H9 (cell line): ENCODE measurements at regions not wholly inside any gene's neighbourhood (a gene's known extent, or its start where the extent isn't known, plus 50 kb on each side); places are given as distances from the start of the nearest gene placed in this dataset.

Source experiments
- DNase-seq: peaks from one replicate; pipeline ENCODE4 v3.0.0-alpha.2; 2017
- H2AFZ ChIP-seq: one replicate; pipeline ENCODE4 v1.6.1; 2013; ENCODE audit warnings: mild to moderate bottlenecking, low read length, control low read depth, moderate library complexity
- H2AK5ac ChIP-seq: 2 replicates; pipeline ENCODE4 v1.6.1; 2013; ENCODE audit warnings: low read length, control low read depth, mixed read lengths; ENCODE audit not compliant: insufficient read length
- H2BK120ac ChIP-seq: one replicate; pipeline ENCODE4 v1.6.1; 2013; ENCODE audit warnings: low read depth, mild to moderate bottlenecking, low read length, control low read depth, inconsistent platforms; ENCODE audit not compliant: poor library complexity, severe bottlenecking
- H2BK12ac ChIP-seq: 2 replicates; pipeline ENCODE4 v1.6.1; 2013; ENCODE audit warnings: low read length, control low read depth, mixed read lengths, low read depth; ENCODE audit not compliant: insufficient read length
- H2BK15ac ChIP-seq: 2 replicates; pipeline ENCODE4 v1.6.1; 2013; ENCODE audit warnings: low read depth, low read length, control low read depth
- H2BK20ac ChIP-seq: one replicate; pipeline ENCODE4 v1.6.1; 2013; ENCODE audit warnings: low read depth, mild to moderate bottlenecking, low read length, control low read depth, inconsistent platforms; ENCODE audit not compliant: poor library complexity, severe bottlenecking
- H2BK5ac ChIP-seq: 2 replicates; pipeline ENCODE4 v1.6.1; 2013; ENCODE audit warnings: low read length, control low read depth, mixed read lengths; ENCODE audit not compliant: insufficient read length
- H3K14ac ChIP-seq: 2 replicates; pipeline ENCODE4 v1.6.1; 2013; ENCODE audit warnings: low read length, control low read depth; ENCODE audit not compliant: insufficient read depth
- H3K18ac ChIP-seq: 2 replicates; pipeline ENCODE4 v1.6.1; 2013; ENCODE audit warnings: low read depth, mild to moderate bottlenecking, mixed read lengths, low read length, control low read depth; ENCODE audit not compliant: insufficient read length
- H3K23ac ChIP-seq: 2 replicates; pipeline ENCODE4 v1.6.1; 2013; ENCODE audit warnings: low read length, control low read depth, mixed read lengths, low read depth; ENCODE audit not compliant: insufficient read length
- H3K23me2 ChIP-seq: 2 replicates; pipeline ENCODE4 v1.6.1; 2013; ENCODE audit warnings: low read depth, mild to moderate bottlenecking, mixed read lengths, low read length, control low read depth; ENCODE audit not compliant: insufficient read length, poor library complexity, severe bottlenecking
- H3K27ac ChIP-seq: 2 replicates; pipeline ENCODE4 v1.5.1; 2013; ENCODE audit warnings: low read length, control low read depth, mixed read lengths, low read depth; ENCODE audit not compliant: insufficient read length
- H3K27me3 ChIP-seq: 2 replicates; pipeline ENCODE4 v1.6.1; 2013; ENCODE audit warnings: low read length, control low read depth, inconsistent platforms; ENCODE audit not compliant: insufficient read depth
- H3K4ac ChIP-seq: 2 replicates; pipeline ENCODE4 v1.6.1; 2013; ENCODE audit warnings: low read depth, mild to moderate bottlenecking, control low read depth, inconsistent platforms, low read length, moderate library complexity
- H3K4me1 ChIP-seq: 2 replicates; pipeline ENCODE4 v1.6.1; 2013; ENCODE audit warnings: low read length, control low read depth, inconsistent platforms; ENCODE audit not compliant: insufficient read depth
- H3K4me2 ChIP-seq: 2 replicates; pipeline ENCODE4 v1.6.1; 2013; ENCODE audit warnings: low read length, control low read depth, mixed read lengths; ENCODE audit not compliant: insufficient read length, insufficient read depth
- H3K56ac ChIP-seq: 2 replicates; pipeline ENCODE4 v1.6.1; 2013; ENCODE audit warnings: low read depth, mild to moderate bottlenecking, mixed read lengths, low read length, control low read depth; ENCODE audit not compliant: insufficient read length
- H3K79me1 ChIP-seq: 2 replicates; pipeline ENCODE4 v1.6.1; 2013; ENCODE audit warnings: low read depth, mild to moderate bottlenecking, moderate library complexity, low read length, control low read depth, inconsistent platforms; ENCODE audit not compliant: insufficient read depth, poor library complexity, severe bottlenecking
- H3K79me2 ChIP-seq: 2 replicates; pipeline ENCODE4 v1.6.1; 2013; ENCODE audit warnings: low read length, control low read depth, inconsistent platforms; ENCODE audit not compliant: insufficient read depth
- H3K9ac ChIP-seq: 2 replicates; pipeline ENCODE4 v1.6.1; 2013; ENCODE audit warnings: low read length, control low read depth, mixed read lengths; ENCODE audit not compliant: insufficient read length; ENCODE audit errors: extremely low read depth
- H3K9me3 ChIP-seq: one replicate; pipeline ENCODE4 v1.6.1; 2013; ENCODE audit warnings: low read depth, low read length, inconsistent platforms; ENCODE audit not compliant: control insufficient read depth
- H3T11ph ChIP-seq: one replicate; pipeline ENCODE4 v1.6.1; 2013; ENCODE audit warnings: mild to moderate bottlenecking, low read length, control low read depth, inconsistent platforms
- H4K20me1 ChIP-seq: one replicate; pipeline ENCODE4 v1.6.1; 2013; ENCODE audit not compliant: control insufficient read depth, insufficient read length, insufficient read depth
- H4K5ac ChIP-seq: 2 replicates; pipeline ENCODE4 v1.6.1; 2013; ENCODE audit warnings: low read depth, mild to moderate bottlenecking, mixed read lengths, low read length, control low read depth; ENCODE audit not compliant: insufficient read length
- H4K8ac ChIP-seq: replicated peaks from 2 replicates; pipeline ENCODE4 v1.6.1; 2013; ENCODE audit warnings: low read length, control low read depth, mixed read lengths, low read depth; ENCODE audit not compliant: insufficient read length
- H4K91ac ChIP-seq: 2 replicates; pipeline ENCODE4 v1.6.1; 2013; ENCODE audit warnings: low read depth, mild to moderate bottlenecking, moderate library complexity, mixed read lengths, low read length, control low read depth; ENCODE audit not compliant: insufficient read length
- H3K27ac Mint-ChIP-seq, 3 experiments: 2 replicates in 2 of 3; 3 replicates in 1 of 3; pipeline ENCODE4 v1.8.0; 2020 to 2021; ENCODE audit warnings: mixed read lengths in 3 of 3, mild to moderate bottlenecking in 1 of 3, moderate library complexity in 1 of 3
- H3K27me3 Mint-ChIP-seq: 2 replicates; pipeline ENCODE4 v1.8.0; 2021; ENCODE audit warnings: low read depth, mild to moderate bottlenecking, moderate library complexity, mixed read lengths
- H3K36me3 Mint-ChIP-seq, 3 experiments: 2 replicates in 2 of 3; 3 replicates in 1 of 3; pipeline ENCODE4 v1.8.0; 2020 to 2021; ENCODE audit warnings: low read depth in 3 of 3, mixed read lengths in 3 of 3; ENCODE audit not compliant: insufficient read depth in 1 of 3
- H3K4me1 Mint-ChIP-seq, 2 experiments: 2 replicates each; pipeline ENCODE4 v1.8.0; 2020; ENCODE audit warnings: mixed read lengths in 2 of 2
- H3K4me3 Mint-ChIP-seq, 2 experiments: 2 replicates in 1 of 2; 3 replicates in 1 of 2; pipeline ENCODE4 v1.8.0; 2020 to 2021; ENCODE audit warnings: mild to moderate bottlenecking in 2 of 2, mixed read lengths in 2 of 2, moderate library complexity in 1 of 2
- H3K9me3 Mint-ChIP-seq, 2 experiments: 2 replicates in 1 of 2; 3 replicates in 1 of 2; pipeline ENCODE4 v1.8.0; 2020; ENCODE audit warnings: mild to moderate bottlenecking in 2 of 2, mixed read lengths in 2 of 2, moderate library complexity in 1 of 2
- CTCF ChIP-seq: fragments of 200-600 bp; sonication (generic); conservative IDR thresholded peaks from 3 replicates; pipeline ENCODE4 v1.8.0; 2021; ENCODE audit warnings: antibody characterized with exemption, mild to moderate bottlenecking
- WGBS: extraction: QIAGEN DNeasy Blood & Tissue Kit; methylation state at CpG from one replicate; pipeline ENCODE4 v1.1.7; 2013; ENCODE audit warnings: missing lambda C conversion rate, low lambda C conversion rate, mixed read lengths; ENCODE audit not compliant: insufficient read length; ENCODE audit errors: extremely low coverage; 5-methylcytosine and 5-hydroxymethylcytosine counted together

GRCh38 chr15:94927003-94927402 is 695.6 kb downstream of the MCTP2 start:
- Histone ChIP-seq H4K20me1 (no peaks in the 10 kb centered on the region), H4K8ac (no peak overlapping the region), H3K14ac (no peak overlapping the region), H3T11ph (no peak overlapping the region), H3K18ac (no peak overlapping the region), H3K23me2 (no peaks in the 10 kb centered on the region), H2BK12ac (no peak overlapping the region), H3K9ac (no peak overlapping the region), H2BK20ac (no peak overlapping the region), H4K5ac (no peak overlapping the region), H2BK5ac (no peak overlapping the region), H3K4me1 (no peaks in the 10 kb centered on the region), H3K4me2 (no peak overlapping the region), H3K23ac (no peak overlapping the region), H3K27me3 (no peaks in the 10 kb centered on the region), H4K91ac (no peak overlapping the region), H2AFZ (no peak overlapping the region), H3K79me2 (no peaks in the 10 kb centered on the region), H2AK5ac (no peak overlapping the region), H2BK15ac (no peak overlapping the region), H3K56ac (no peak overlapping the region), H3K27ac (no peak overlapping the region), H3K79me1 (no peaks in the 10 kb centered on the region), H3K4ac (no peak overlapping the region), H3K9me3 (no peaks in the 10 kb centered on the region), H2BK120ac (no peak overlapping the region)
- Mint-ChIP-seq H3K4me1 (no peaks in the 10 kb centered on the region), H3K27me3 (no peaks in the 10 kb centered on the region), H3K9me3 (no peaks in the 10 kb centered on the region), H3K36me3 (no peaks in the 10 kb centered on the region), H3K27ac (no peak overlapping the region), H3K4me3 (no peak overlapping the region)
- TF ChIP-seq CTCF = no peak
- DNase-seq = no peak
- no CpG with 5 or more reads among the region's 3 CpGs for WGBS
